Osteocyte (in vitro differentiated cells): ENCODE measurements at regions not wholly inside any gene's neighbourhood (a gene's known extent, or its start where the extent isn't known, plus 50 kb on each side); places are given as distances from the start of the nearest gene placed in this dataset.

Experiments used
- DNase-seq: peaks from one replicate; pipeline ENCODE4 v3.0.0; 2021; ENCODE audit warnings: mixed read lengths; ENCODE audit not compliant: unreplicated experiment; ENCODE audit errors: extremely low spot score
- H3K27ac Mint-ChIP-seq: one replicate; pipeline ENCODE4 v1.8.0; 2021; ENCODE audit warnings: mild to moderate bottlenecking, mixed read lengths; ENCODE audit not compliant: unreplicated experiment
- H3K27me3 Mint-ChIP-seq: one replicate; pipeline ENCODE4 v1.8.0; 2021; ENCODE audit warnings: mixed read lengths; ENCODE audit not compliant: unreplicated experiment
- H3K36me3 Mint-ChIP-seq: one replicate; pipeline ENCODE4 v1.8.0; 2021; ENCODE audit warnings: mixed read lengths; ENCODE audit not compliant: unreplicated experiment
- H3K4me1 Mint-ChIP-seq: one replicate; pipeline ENCODE4 v1.8.0; 2021; ENCODE audit warnings: mixed read lengths; ENCODE audit not compliant: unreplicated experiment
- H3K4me3 Mint-ChIP-seq: one replicate; pipeline ENCODE4 v1.8.0; 2021; ENCODE audit warnings: mild to moderate bottlenecking, moderate library complexity, mixed read lengths; ENCODE audit not compliant: unreplicated experiment
- H3K9me3 Mint-ChIP-seq: one replicate; pipeline ENCODE4 v1.8.0; 2021; ENCODE audit warnings: mixed read lengths; ENCODE audit not compliant: unreplicated experiment
- TF ChIP-seq, protein P1 (sequence below): fragments of 200-600 bp; sonication (generic); IDR thresholded peaks from 2 replicates; pipeline ENCODE4 v1.5.0; 2021; ENCODE audit warnings: antibody characterized with exemption, mild to moderate bottlenecking, moderate library complexity

DNA sequence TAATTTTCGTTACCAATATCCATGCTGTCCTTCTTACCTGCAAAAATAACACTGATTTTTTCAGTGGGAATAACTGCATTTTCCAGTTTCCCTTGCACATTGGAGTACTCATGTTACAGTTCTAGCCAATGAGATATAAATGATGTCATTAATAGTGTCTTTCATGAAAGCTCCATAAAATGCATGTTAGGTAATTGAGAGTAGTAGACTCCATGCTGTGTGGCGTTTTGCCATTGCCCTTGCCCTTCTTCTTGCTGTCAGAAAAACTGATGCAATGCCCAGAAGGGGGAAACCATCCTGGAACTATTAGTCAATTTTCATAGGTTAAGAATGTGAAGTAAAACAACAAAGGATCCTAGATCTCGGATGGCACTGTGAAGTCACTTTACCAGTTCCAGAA is 1765.3 kb downstream of the EFNA5 start:
- TF ChIP-seq, protein P1, sequence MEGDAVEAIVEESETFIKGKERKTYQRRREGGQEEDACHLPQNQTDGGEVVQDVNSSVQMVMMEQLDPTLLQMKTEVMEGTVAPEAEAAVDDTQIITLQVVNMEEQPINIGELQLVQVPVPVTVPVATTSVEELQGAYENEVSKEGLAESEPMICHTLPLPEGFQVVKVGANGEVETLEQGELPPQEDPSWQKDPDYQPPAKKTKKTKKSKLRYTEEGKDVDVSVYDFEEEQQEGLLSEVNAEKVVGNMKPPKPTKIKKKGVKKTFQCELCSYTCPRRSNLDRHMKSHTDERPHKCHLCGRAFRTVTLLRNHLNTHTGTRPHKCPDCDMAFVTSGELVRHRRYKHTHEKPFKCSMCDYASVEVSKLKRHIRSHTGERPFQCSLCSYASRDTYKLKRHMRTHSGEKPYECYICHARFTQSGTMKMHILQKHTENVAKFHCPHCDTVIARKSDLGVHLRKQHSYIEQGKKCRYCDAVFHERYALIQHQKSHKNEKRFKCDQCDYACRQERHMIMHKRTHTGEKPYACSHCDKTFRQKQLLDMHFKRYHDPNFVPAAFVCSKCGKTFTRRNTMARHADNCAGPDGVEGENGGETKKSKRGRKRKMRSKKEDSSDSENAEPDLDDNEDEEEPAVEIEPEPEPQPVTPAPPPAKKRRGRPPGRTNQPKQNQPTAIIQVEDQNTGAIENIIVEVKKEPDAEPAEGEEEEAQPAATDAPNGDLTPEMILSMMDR, result no peak
- Mint-ChIP-seq H3K9me3 (no peaks in the 10 kb centered on the region), H3K27me3 (no peaks in the 10 kb centered on the region), H3K27ac (no peak overlapping the region), H3K4me1 (peaks cover 21% of the 10 kb centered on the region), H3K4me3 (no peak overlapping the region), H3K36me3 (no peaks in the 10 kb centered on the region)
- no peak for DNase-seq

DNA sequence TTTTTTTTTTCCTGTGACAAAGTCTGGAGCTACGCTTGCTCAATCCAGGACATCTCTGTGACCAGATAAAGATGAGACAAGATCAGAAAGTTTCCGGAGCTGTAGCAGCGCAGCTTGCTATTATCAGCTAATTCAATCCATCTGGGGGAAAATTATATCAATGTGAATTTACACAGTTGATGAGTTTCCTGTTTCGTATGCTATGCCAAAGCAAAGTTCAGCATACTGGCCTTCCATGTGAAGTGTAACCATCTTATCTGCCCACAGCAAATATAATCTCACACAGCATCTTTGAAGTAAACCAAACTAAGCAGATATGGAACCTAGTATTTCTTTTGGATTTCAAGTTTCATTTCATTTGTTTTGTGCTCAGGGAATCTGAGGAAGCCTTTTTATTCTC is 1767.7 kb downstream of the EFNA5 start:
- H3K27me3 Mint-ChIP-seq, result no peaks in the 10 kb centered on the region
- no peak overlapping the region for H3K27ac Mint-ChIP-seq
- peaks cover 17% of the 10 kb centered on the region for H3K4me1 Mint-ChIP-seq
- TF ChIP-seq, protein P1, result no peak
- H3K4me3 Mint-ChIP-seq, result no peak overlapping the region
- no peaks in the 10 kb centered on the region for H3K36me3 Mint-ChIP-seq
- DNase-seq, result no peak
- no peaks in the 10 kb centered on the region for H3K9me3 Mint-ChIP-seq

DNA sequence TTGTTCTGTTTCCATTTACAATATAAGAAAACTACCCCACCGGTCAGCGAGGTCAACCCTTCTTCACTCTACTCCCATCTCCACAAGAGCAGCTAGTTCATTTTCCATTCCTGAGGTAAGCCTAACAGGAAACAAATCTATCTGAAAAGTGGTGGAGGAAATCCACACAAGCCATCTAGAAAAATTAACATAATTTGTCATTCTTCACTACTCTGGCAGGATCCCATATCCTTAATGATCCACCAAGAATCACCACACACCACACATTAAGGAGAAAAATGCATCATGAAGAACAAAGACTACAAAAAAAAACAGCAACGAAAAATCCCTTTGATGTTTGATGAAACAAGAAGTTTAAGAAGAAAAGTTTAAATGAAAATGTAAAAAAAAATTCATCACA is 1771.0 kb downstream of the EFNA5 start:
- TF ChIP-seq, protein P1, result no peak
- Mint-ChIP-seq H3K27me3 (no peaks in the 10 kb centered on the region), H3K36me3 (no peaks in the 10 kb centered on the region), H3K4me3 (no peak overlapping the region), H3K4me1 (peaks cover 14% of the 10 kb centered on the region), H3K9me3 (no peaks in the 10 kb centered on the region), H3K27ac (no peak overlapping the region)
- no peak for DNase-seq

DNA sequence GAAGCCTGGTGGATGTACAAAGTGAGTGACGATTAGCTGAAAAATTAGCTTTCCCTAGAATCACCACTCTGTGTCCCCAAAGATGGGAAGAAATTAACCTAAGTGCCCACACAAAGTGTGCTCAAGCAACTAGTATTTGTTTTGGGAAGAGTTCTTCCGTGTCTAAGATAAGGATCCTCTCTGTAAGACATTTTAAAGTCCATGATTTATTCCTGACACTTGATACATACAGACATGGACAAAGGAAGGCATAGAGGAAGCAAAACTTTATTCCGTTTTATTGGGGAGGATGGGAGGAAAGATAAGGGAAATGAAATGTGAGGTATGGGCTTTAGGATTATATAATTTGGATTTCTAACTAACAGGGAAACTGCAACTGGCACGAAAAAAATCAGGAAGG is 1772.6 kb downstream of the EFNA5 start:
- Mint-ChIP-seq H3K27me3 (no peaks in the 10 kb centered on the region), H3K4me1 (peaks cover 9% of the 10 kb centered on the region), H3K36me3 (no peaks in the 10 kb centered on the region), H3K27ac (no peak overlapping the region), H3K9me3 (no peaks in the 10 kb centered on the region), H3K4me3 (no peak overlapping the region)
- no peak for DNase-seq
- TF ChIP-seq, protein P1, result no peak

DNA sequence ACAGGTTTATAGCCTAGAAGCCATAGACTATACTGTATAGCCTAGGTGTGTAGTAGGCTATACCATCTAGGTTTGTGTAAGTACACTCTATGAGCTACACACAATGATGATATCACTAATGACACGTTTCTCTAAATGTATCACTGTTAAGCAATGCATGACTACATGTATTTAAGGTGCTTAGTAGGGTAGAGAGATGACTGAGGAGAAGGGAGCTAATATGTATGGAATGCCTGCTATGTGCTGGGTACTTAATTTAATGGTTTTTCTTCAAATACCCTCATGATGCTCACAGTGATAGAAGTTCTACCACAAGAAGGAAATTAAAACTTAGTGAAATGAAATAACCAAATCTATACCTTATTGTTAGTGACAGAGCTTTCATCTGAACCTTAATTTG is 1785.5 kb downstream of the EFNA5 start:
- TF ChIP-seq, protein P1, result no peak
- DNase-seq, result no peak
- no peaks in the 10 kb centered on the region for H3K27me3 Mint-ChIP-seq
- no peak overlapping the region for H3K4me3 Mint-ChIP-seq
- no peak overlapping the region for H3K27ac Mint-ChIP-seq
- H3K9me3 Mint-ChIP-seq, result no peaks in the 10 kb centered on the region
- no peaks in the 10 kb centered on the region for H3K36me3 Mint-ChIP-seq
- peaks cover 2% of the 10 kb centered on the region for H3K4me1 Mint-ChIP-seq
